H1 (cell line): ENCODE measurements at regions not wholly inside any gene's neighbourhood (a gene's known extent, or its start where the extent isn't known, plus 50 kb on each side); places are given as distances from the start of the nearest gene placed in this dataset.

Experiments used
- CTCF ChIA-PET: fragments of 300-600 bp; sonication (Branson Sonifier 250); formaldehyde crosslinking; loops from one replicate; lab custom pipeline; 2021; ENCODE audit not compliant: partially characterized antibody; lab: Charles Lee
- POLR2A ChIA-PET: fragments of 300-600 bp; sonication (Branson Sonifier 250); formaldehyde crosslinking; loops from one replicate; lab custom pipeline; 2021; ENCODE audit warnings: inconsistent platforms; ENCODE audit not compliant: partially characterized antibody; lab: Charles Lee
- DNase-seq, 2 experiments: peaks; one replicate each; pipeline versions ENCODE4 v3.0.0 to v3.0.0-alpha.2; 2010 to 2022; ENCODE audit warnings: low spot score in 2 of 2, low read depth in 1 of 2, mixed read lengths in 1 of 2
- FAIRE-seq: peaks from 2 replicates; lab custom pipeline; 2011; peaks lifted over from hg19 to GRCh38; lab: Jason Lieb, UNC
- H2AFZ ChIP-seq: 2 replicates; pipeline ENCODE4 v1.8.1; 2012; ENCODE audit warnings: low read length, inconsistent platforms
- H2AK5ac ChIP-seq: 2 replicates; pipeline ENCODE4 v1.6.1; 2013; ENCODE audit warnings: low read depth, low read length
- H2BK120ac ChIP-seq: replicated peaks from 2 replicates; pipeline ENCODE3; 2013; ENCODE audit warnings: low read depth, low read length, inconsistent platforms
- H2BK12ac ChIP-seq: 2 replicates; pipeline ENCODE4 v1.6.1; 2013; ENCODE audit warnings: low read depth, low read length
- H2BK15ac ChIP-seq: 2 replicates; pipeline ENCODE4 v1.6.1; 2013; ENCODE audit warnings: low read length
- H2BK20ac ChIP-seq: 2 replicates; pipeline ENCODE4 v1.6.1; 2013; ENCODE audit warnings: low read length
- H2BK5ac ChIP-seq: 2 replicates; pipeline ENCODE4 v1.6.1; 2013; ENCODE audit warnings: low read depth, low read length
- H3K14ac ChIP-seq: 2 replicates; pipeline ENCODE4 v1.6.1; 2013; ENCODE audit warnings: inconsistent platforms; ENCODE audit not compliant: insufficient read length
- H3K18ac ChIP-seq: 2 replicates; pipeline ENCODE4 v1.6.1; 2013; ENCODE audit warnings: low read length; ENCODE audit errors: extremely low read depth
- H3K23ac ChIP-seq: 2 replicates; pipeline ENCODE4 v1.6.1; 2013; ENCODE audit warnings: inconsistent platforms; ENCODE audit not compliant: insufficient read length
- H3K23me2 ChIP-seq: 2 replicates; pipeline ENCODE4 v1.6.1; 2013; ENCODE audit warnings: low read depth, low read length
- H3K27ac ChIP-seq: 2 replicates; pipeline ENCODE4 v1.6.1; 2011; ENCODE audit warnings: low read depth, low read length, inconsistent platforms
- H3K27me3 ChIP-seq, 4 experiments: replicated peaks in 1 of 4; 1 replicate in 1 of 4; 2 replicates in 3 of 4; pipeline versions ENCODE4 v1.6.1 to v1.8.1; 2011 to 2013; ENCODE audit warnings: low read length in 3 of 4, mild to moderate bottlenecking in 3 of 4, inconsistent platforms in 2 of 4, mixed read lengths in 2 of 4, moderate library complexity in 1 of 4; ENCODE audit not compliant: control insufficient read depth in 3 of 4, insufficient read depth in 3 of 4; ENCODE audit errors: extremely low read depth in 1 of 4
- H3K36me3 ChIP-seq, 4 experiments: 2 replicates each; pipeline versions ENCODE4 v1.6.1 to v1.8.1; 2011 to 2013; ENCODE audit warnings: mild to moderate bottlenecking in 4 of 4, low read length in 3 of 4, moderate library complexity in 2 of 4, control low read depth in 1 of 4, inconsistent platforms in 1 of 4; ENCODE audit not compliant: insufficient read depth in 4 of 4, control insufficient read depth in 2 of 4
- H3K4ac ChIP-seq: replicated peaks from 2 replicates; pipeline ENCODE3; 2013; ENCODE audit warnings: low read length, low read depth, mixed read lengths, inconsistent platforms; ENCODE audit not compliant: insufficient read length
- H3K4me1 ChIP-seq, 4 experiments: replicated peaks in 1 of 4; 1 replicate in 1 of 4; 2 replicates in 3 of 4; pipeline versions ENCODE4 v1.6.1 to v1.8.1; 2011 to 2013; ENCODE audit warnings: low read length in 3 of 4, inconsistent platforms in 2 of 4, mixed read lengths in 1 of 4; ENCODE audit not compliant: insufficient read depth in 4 of 4, control insufficient read depth in 3 of 4
- H3K4me2 ChIP-seq, 2 experiments: 2 replicates each; pipeline versions ENCODE4 v1.6.1 to v1.8.1; 2011 to 2013; ENCODE audit warnings: low read depth in 2 of 2, low read length in 2 of 2, control low read depth in 1 of 2, inconsistent platforms in 1 of 2, mild to moderate bottlenecking in 1 of 2; ENCODE audit not compliant: insufficient read depth in 1 of 2
- H3K4me3 ChIP-seq, 4 experiments: fragments of 200-600, 300-600 bp in 1 of 4; sonication (generic), shearing (Covaris generic), sonication (Bioruptor Twin) in 1 of 4; 2 replicates each; pipeline versions ENCODE4 v1.5.1 to v1.8.1; 2011 to 2016; ENCODE audit warnings: low read length in 4 of 4, low read depth in 3 of 4, control low read depth in 2 of 4, inconsistent platforms in 2 of 4, mild to moderate bottlenecking in 2 of 4, mixed read lengths in 1 of 4, moderate library complexity in 1 of 4; ENCODE audit not compliant: insufficient read depth in 2 of 4; ENCODE audit errors: extremely low read depth in 1 of 4
- H3K56ac ChIP-seq: replicated peaks from 2 replicates; pipeline ENCODE3; 2013; ENCODE audit warnings: low read depth, mild to moderate bottlenecking, mixed read lengths, low read length, inconsistent platforms; ENCODE audit not compliant: insufficient read length
- H3K79me1 ChIP-seq: 2 replicates; pipeline ENCODE4 v1.6.1; 2013; ENCODE audit warnings: low read depth, low read length, control low read depth
- H3K79me2 ChIP-seq, 2 experiments: 2 replicates each; pipeline versions ENCODE4 v1.6.1 to v1.8.1; 2012 to 2013; ENCODE audit warnings: low read length in 2 of 2, mild to moderate bottlenecking in 2 of 2, inconsistent platforms in 1 of 2; ENCODE audit not compliant: insufficient read depth in 2 of 2, control insufficient read depth in 1 of 2
- H3K9ac ChIP-seq, 4 experiments: replicated peaks in 1 of 4; 1 replicate in 1 of 4; 2 replicates in 3 of 4; pipeline versions ENCODE4 v1.6.1 to v1.8.1; 2011 to 2013; ENCODE audit warnings: low read depth in 3 of 4, low read length in 3 of 4, control low read depth in 2 of 4, mild to moderate bottlenecking in 2 of 4, moderate library complexity in 2 of 4, inconsistent platforms in 1 of 4; ENCODE audit errors: extremely low read depth in 1 of 4
- H3K9me3 ChIP-seq, 2 experiments: 2 replicates each; pipeline versions ENCODE4 v1.6.1 to v1.8.1; 2012 to 2013; ENCODE audit warnings: mild to moderate bottlenecking in 2 of 2, moderate library complexity in 2 of 2, control low read depth in 1 of 2, inconsistent platforms in 1 of 2, low read depth in 1 of 2, low read length in 1 of 2, mixed read lengths in 1 of 2; ENCODE audit not compliant: insufficient read depth in 2 of 2
- H4K20me1 ChIP-seq, 2 experiments: replicated peaks in 1 of 2; 2 replicates each; pipeline versions ENCODE3 to v1.8.1; 2011 to 2013; ENCODE audit warnings: inconsistent platforms in 2 of 2, low read length in 2 of 2, mild to moderate bottlenecking in 1 of 2; ENCODE audit not compliant: insufficient read depth in 2 of 2, control insufficient read depth in 1 of 2
- H4K5ac ChIP-seq: 2 replicates; pipeline ENCODE4 v1.6.1; 2013; ENCODE audit warnings: low read length, low read depth, mixed read lengths, inconsistent platforms; ENCODE audit not compliant: insufficient read length
- H4K8ac ChIP-seq: 2 replicates; pipeline ENCODE4 v1.8.0; 2013; ENCODE audit warnings: mild to moderate bottlenecking, moderate library complexity, low read length, inconsistent platforms; ENCODE audit not compliant: insufficient read depth; ENCODE audit errors: extremely low read depth
- H4K91ac ChIP-seq: replicated peaks from 2 replicates; pipeline ENCODE3; 2013; ENCODE audit warnings: low read length, mixed read lengths, inconsistent platforms; ENCODE audit not compliant: insufficient read length
- ATF2 ChIP-seq: IDR thresholded peaks from 2 replicates; pipeline ENCODE4 v1.6.1; 2012; ENCODE audit warnings: low read length, inconsistent platforms
- EZH2 ChIP-seq: fragments of 200-600 bp; sonication (generic); IDR thresholded peaks from 2 replicates; pipeline ENCODE4 v1.7.1; 2012; ENCODE audit warnings: low read depth, mild to moderate bottlenecking, moderate library complexity, low read length, inconsistent platforms; ENCODE audit not compliant: severe bottlenecking
- KDM1A ChIP-seq: fragments of 200-600, 300-600 bp; sonication (generic); IDR thresholded peaks from 2 replicates; pipeline ENCODE4 v1.7.1; 2016; ENCODE audit warnings: mild to moderate bottlenecking, low read length, borderline replicate concordance
- TAF1 ChIP-seq: IDR thresholded peaks from 2 replicates; pipeline ENCODE4 v1.6.1; 2011; ENCODE audit warnings: mild to moderate bottlenecking, low read depth, low read length
- TCF12 ChIP-seq: IDR thresholded peaks from 2 replicates; pipeline ENCODE4 v1.6.1; 2011; ENCODE audit warnings: low read depth, mild to moderate bottlenecking, low read length
- WGBS, 2 experiments: shearing (Covaris generic) in 1 of 2; methylation state at CpG; one replicate each; pipeline versions ENCODE4 v1.1.6 to v1.1.7; 2013 to 2015; ENCODE audit warnings: low lambda C conversion rate in 2 of 2, mixed read lengths in 2 of 2, inconsistent platforms in 1 of 2, low coverage in 1 of 2, missing lambda C conversion rate in 1 of 2; ENCODE audit not compliant: insufficient replicate concordance in 2 of 2, insufficient coverage in 1 of 2, insufficient read length in 1 of 2; ENCODE audit errors: extremely low coverage in 1 of 2, missing lambda C conversion rate in 1 of 2; 5-methylcytosine and 5-hydroxymethylcytosine counted together

- Histone ChIP-seq H3K4me3 (no peak overlapping the region), H2AFZ (no peak overlapping the region), H2BK5ac (no peak overlapping the region), H3K36me3 (no peaks in the 10 kb centered on the region), H3K23ac (no peak overlapping the region), H2BK20ac (no peak overlapping the region), H3K9ac (no peak overlapping the region), H4K91ac (no peak overlapping the region), H4K5ac (no peak overlapping the region), H3K9me3 (peaks cover 6 to 7% of the 10 kb centered on the region in 2 experiments; a peak in 2 of 4 replicates), H3K4ac (no peak overlapping the region), H3K56ac (no peak overlapping the region), H3K27ac (no peak overlapping the region), H3K27me3 (no peaks in the 10 kb centered on the region), H3K23me2 (no peaks in the 10 kb centered on the region), H3K4me2 (no peak overlapping the region), H2AK5ac (no peak overlapping the region), H4K8ac (no peak overlapping the region), H3K14ac (no peak overlapping the region), H4K20me1 (no peaks in the 10 kb centered on the region), H2BK15ac (no peak overlapping the region), H3K4me1 (no peaks in the 10 kb centered on the region), H3K79me2 (no peaks in the 10 kb centered on the region; a peak in 1 of 4 replicates), H2BK12ac (no peak overlapping the region), H2BK120ac (no peak overlapping the region), H3K18ac (no peak overlapping the region), H3K79me1 (no peaks in the 10 kb centered on the region)
- ChIA-PET POLR2A (no interaction called here), CTCF (interaction anchor here (0.6 to 1.4 kb wide), 2 partner anchors 18 to 1105 kb away, joined by 3 to 5 read pairs; no protein-coding TSS in a partner anchor)
- WGBS, 2 experiments, result 73% methylated on average over 10 of the region's 10 CpGs; no CpG with 5 or more reads in 1 of the 2 experiments
- DNase-seq (no peak), FAIRE-seq (no peak)
- TF ChIP-seq TCF12, result no peak
- no peak for TF ChIP-seq EZH2
- no peak for TF ChIP-seq ATF2
- no peak for TF ChIP-seq KDM1A
- TF ChIP-seq TAF1, result no peak
These were observed 109.4 kb downstream of the TBXT start for GRCh38 chr6:166058064-166058739.
